Subcutaneous abdominal adipose tissue (tissue), 5 donors: ENCODE measurements at regions not wholly inside any gene's neighbourhood (a gene's known extent, or its start where the extent isn't known, plus 50 kb on each side); places are given as distances from the start of the nearest gene placed in this dataset.
"Not testable (repeated sequence)": the region's sequence is repeated elsewhere in the genome, so short reads cannot be mapped to it uniquely, and the experiment has no call there.

Experiments used
- H3K27ac ChIP-seq: one replicate; pipeline ENCODE4 v1.7.0; 2013; ENCODE audit warnings: low read depth, mild to moderate bottlenecking, inconsistent platforms, low read length, moderate library complexity
- H3K27me3 ChIP-seq, 5 donors: one replicate each; pipeline ENCODE4 v1.7.0; 2013; ENCODE audit warnings: low read length in 5 of 5, inconsistent platforms in 1 of 5; ENCODE audit not compliant: control insufficient read depth in 5 of 5, insufficient read depth in 4 of 5
- H3K36me3 ChIP-seq, 5 donors: one replicate each; pipeline ENCODE4 v1.7.0; 2013; ENCODE audit warnings: low read length in 5 of 5; ENCODE audit not compliant: control insufficient read depth in 5 of 5, insufficient read depth in 5 of 5
- H3K4me1 ChIP-seq, 5 donors: one replicate each; pipeline ENCODE4 v1.7.0; 2013; ENCODE audit warnings: low read length in 5 of 5, mild to moderate bottlenecking in 3 of 5, moderate library complexity in 1 of 5; ENCODE audit not compliant: control insufficient read depth in 5 of 5, insufficient read depth in 5 of 5
- H3K4me3 ChIP-seq, 5 donors: one replicate each; pipeline ENCODE4 v1.7.0; 2013; ENCODE audit warnings: low read length in 5 of 5, low read depth in 1 of 5
- H3K9ac ChIP-seq, 5 donors: one replicate each; pipeline ENCODE4 v1.7.0; 2013; ENCODE audit warnings: low read length in 5 of 5, mild to moderate bottlenecking in 4 of 5, moderate library complexity in 3 of 5
- H3K9me3 ChIP-seq, 5 donors: one replicate each; pipeline ENCODE4 v1.7.0; 2013; ENCODE audit warnings: low read length in 5 of 5; ENCODE audit not compliant: control insufficient read depth in 5 of 5
- donor health status: healthy.
- donor health status: healthy.
- donor health status: healthy.
- donor health status: healthy.
- donor health status: healthy.

DNA sequence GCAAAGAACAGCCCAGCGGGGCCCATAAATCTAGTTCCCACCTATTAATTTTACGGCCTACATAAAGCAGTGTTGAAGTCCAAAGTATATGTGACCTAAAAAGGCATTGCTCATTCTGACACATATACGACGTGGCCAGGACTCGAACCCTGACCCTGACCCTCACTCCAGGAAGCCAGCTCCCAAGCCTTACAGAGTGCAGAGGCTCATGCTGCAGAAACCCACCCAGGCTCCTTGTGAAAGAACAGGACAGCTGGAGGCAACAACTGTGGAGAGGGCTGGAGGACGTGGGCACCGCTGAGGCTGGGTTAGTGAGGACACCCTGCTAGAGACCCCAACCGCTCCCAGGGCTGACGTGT lies 221.6 kb downstream of the CYP26B1 start:
- Histone ChIP-seq H3K27ac (no peak overlapping the region), H3K9ac (no peak overlapping the region), H3K36me3 (no peaks in the 10 kb centered on the region), H3K4me1 (peaks cover 0 to 8% (median 5%) of the 10 kb centered on the region in 5 donors), H3K4me3 (no peak overlapping the region), H3K27me3 (no peaks in the 10 kb centered on the region), H3K9me3 (no peaks in the 10 kb centered on the region)

DNA sequence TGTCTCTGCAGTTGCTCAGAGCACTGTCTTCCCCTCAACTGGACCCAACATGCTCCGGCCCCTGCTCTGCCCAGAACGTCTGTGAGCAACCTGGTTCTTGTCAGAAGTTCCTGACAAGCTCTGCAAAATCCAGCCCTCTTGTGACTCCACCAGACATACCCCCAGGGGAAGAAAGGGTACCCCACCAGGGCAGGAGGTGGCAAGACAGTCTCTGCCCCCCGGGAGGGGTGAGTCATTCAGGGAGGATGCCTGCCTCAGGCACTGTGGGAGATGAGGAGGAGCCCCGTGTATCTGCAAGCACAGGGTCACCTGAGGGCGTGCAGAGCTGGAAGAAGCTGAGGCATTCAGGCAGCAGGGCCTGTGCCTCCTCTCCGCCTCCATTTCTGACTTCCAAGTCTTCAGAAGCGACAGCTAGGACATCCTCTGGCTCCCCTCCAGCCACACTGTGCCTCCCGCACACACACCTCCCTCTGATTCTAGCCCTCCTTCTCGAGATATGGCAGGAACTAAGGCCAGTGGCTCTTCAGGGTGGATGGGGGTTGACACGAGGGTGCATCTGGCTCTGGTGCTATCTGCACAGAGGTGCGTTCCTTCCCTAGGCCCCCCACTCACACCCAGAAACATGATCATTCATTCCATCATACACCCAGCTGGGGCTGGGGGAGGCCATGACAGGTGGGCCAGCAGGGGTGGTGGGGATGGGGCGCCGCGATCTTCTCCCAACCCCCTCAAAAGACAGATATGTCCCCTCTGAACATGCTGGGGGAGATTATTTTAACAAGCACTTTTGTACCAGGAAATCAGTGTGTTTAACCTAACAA lies 222.2 kb downstream of the CYP26B1 start:
- no peaks in the 10 kb centered on the region for H3K9me3 ChIP-seq
- H3K36me3 ChIP-seq = no peaks in the 10 kb centered on the region
- H3K4me3 ChIP-seq = no peak overlapping the region
- no peaks in the 10 kb centered on the region for H3K27me3 ChIP-seq
- no peak overlapping the region for H3K27ac ChIP-seq
- peaks cover 0 to 8% (median 5%) of the 10 kb centered on the region in 5 donors for H3K4me1 ChIP-seq
- no peak overlapping the region for H3K9ac ChIP-seq

DNA sequence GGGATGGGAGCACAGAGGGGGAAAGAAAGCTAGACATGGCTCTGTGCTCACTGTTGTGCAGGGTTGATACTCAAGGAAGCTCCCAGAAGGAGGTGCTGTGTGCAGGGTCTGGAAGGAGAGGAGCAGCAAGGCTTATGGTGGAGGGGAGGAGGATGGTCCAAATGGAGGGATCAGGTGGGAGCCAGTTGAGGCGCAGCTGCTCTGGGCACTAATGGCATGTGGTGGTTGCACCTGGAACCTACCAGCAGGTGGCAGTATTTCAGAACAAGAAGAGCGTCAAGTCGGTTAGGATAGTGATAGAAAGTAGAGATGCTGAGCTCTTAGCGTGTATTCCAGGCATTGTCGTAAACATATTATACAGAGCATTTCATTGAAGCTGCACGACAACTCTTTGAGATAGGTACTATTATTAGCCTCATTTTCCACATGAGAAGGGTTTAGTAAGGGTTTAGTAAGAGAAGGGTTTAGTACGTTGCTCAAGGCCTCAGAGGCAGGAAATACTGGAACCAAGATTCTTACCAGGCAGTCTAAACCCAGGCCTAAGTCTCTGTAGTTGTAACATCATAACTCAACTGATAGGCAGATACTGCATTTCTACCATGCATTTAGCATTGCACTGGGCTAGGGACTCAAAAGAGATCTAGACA lies 223.7 kb downstream of the CYP26B1 start:
- Histone ChIP-seq H3K4me3 (no peak overlapping the region), H3K4me1 (peaks cover 0 to 2% (median 0%) of the 10 kb centered on the region in 5 donors), H3K36me3 (no peaks in the 10 kb centered on the region), H3K9me3 (peaks cover 0 to 3% (median under 1%) of the 10 kb centered on the region in 5 donors), H3K27me3 (no peaks in the 10 kb centered on the region), H3K9ac (no peak overlapping the region), H3K27ac (no peak overlapping the region)

DNA sequence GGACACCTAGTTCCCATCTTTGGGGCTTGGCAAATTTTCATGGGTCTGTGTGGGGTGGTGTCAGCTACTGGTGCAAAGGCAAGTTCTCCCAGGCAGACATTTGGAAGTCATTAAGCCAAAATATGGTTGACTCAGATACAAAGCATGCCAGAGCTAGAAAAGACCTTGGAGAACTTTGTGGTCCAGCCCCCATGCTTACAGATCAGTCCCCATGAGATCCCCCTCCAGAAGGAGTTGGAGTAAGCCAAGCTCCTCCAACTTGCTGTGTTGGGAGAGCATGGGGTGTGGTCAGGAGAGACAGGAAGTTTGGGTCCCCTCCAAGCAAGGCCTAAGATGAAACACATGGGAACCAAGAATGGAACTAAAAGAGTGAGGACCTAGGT lies 224.5 kb downstream of the CYP26B1 start:
- Histone ChIP-seq H3K4me3 (no peak overlapping the region), H3K9me3 (peaks cover 0 to 8% (median 3%) of the 10 kb centered on the region in 5 donors), H3K9ac (no peak overlapping the region), H3K27ac (no peak overlapping the region), H3K27me3 (no peaks in the 10 kb centered on the region), H3K36me3 (no peaks in the 10 kb centered on the region), H3K4me1 (no peaks in the 10 kb centered on the region)

DNA sequence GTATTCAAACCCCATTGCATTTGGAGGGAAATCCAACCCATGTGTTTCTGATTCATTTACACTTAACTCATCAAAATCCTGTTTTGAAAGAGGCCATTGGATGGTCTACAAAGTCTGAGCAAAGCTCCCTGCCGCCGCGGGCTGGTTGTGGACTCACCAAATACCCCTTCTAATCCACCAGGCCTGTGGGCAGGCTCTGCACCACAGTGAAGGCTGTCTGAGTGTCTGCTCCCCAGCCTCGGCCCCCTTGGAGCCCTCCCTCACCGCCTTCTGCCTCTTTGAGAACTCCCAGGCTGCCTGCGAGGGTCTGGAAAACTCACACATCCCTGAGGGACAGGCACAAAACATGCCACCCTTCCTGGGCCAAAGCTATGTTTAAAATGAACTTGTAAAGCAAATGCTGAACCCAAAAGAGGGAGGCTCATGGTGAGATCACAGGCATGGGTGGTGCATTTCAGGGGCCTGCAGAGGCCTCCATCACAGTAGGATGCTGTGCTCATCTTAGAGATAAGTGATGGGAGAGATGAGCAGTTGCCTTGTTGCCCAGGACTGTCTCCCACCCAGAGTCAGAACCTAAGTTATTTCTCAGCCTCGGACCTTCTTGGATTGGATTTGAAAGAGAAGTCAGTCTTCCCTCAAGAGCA lies 225.0 kb downstream of the CYP26B1 start:
- peaks cover 0 to 13% (median 6%) of the 10 kb centered on the region in 5 donors for H3K9me3 ChIP-seq
- H3K9ac ChIP-seq = no peak overlapping the region
- H3K27me3 ChIP-seq = no peaks in the 10 kb centered on the region
- H3K4me3 ChIP-seq = no peak overlapping the region
- H3K27ac ChIP-seq = no peak overlapping the region
- no peaks in the 10 kb centered on the region for H3K4me1 ChIP-seq
- no peaks in the 10 kb centered on the region for H3K36me3 ChIP-seq

DNA sequence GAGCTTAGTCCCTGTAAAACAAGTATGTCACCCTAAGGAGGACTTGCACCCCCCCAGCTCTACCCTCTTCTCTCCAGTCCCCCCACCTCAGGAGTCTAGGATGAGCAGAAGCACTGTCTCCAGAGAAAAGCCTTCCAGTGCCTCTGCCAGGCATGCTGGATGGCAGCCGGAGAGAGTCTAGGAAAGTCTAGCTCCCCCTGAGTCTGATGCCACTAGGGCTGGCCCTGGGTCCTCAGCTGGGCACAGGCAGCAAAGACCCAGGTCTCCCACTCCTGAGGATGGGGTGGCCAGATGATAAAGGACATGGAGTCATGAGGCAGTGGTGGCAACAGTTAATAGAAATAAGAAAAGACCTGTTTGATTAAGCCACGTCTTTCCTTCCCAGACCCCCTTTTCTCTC lies 225.6 kb downstream of the CYP26B1 start:
- H3K36me3 ChIP-seq = no peaks in the 10 kb centered on the region
- H3K9ac ChIP-seq = no peak overlapping the region
- no peak overlapping the region for H3K4me3 ChIP-seq
- H3K9me3 ChIP-seq = peaks cover 0 to 14% (median 6%) of the 10 kb centered on the region in 5 donors
- no peaks in the 10 kb centered on the region for H3K4me1 ChIP-seq
- no peaks in the 10 kb centered on the region for H3K27me3 ChIP-seq
- H3K27ac ChIP-seq = no peak overlapping the region

DNA sequence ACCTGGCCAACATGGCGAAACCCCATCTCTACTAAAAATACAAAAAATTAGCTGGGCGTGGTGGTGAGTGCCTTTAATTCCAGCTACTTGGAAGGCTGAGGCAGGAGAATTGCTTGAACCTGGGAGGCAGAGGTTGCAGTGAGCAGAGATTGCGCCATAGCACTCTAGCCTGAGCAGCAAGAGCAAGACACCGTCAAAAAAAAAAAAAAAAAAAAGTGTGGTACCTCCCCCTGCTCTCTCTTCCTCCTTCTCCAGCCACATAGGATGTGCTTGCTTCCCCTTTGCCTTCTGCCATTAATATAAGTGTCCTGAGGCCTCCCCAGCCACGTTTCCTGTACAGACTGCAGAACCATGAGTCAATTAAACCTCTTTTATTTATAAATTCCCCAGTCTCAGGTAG lies 226.8 kb downstream of the CYP26B1 start:
- not testable (repeated sequence) for H3K9ac ChIP-seq, H3K27me3 ChIP-seq, H3K36me3 ChIP-seq, H3K27ac ChIP-seq, H3K4me3 ChIP-seq, H3K4me1 ChIP-seq
- peaks cover 0 to 14% (median 6%) of the 10 kb centered on the region in 5 donors for H3K9me3 ChIP-seq

DNA sequence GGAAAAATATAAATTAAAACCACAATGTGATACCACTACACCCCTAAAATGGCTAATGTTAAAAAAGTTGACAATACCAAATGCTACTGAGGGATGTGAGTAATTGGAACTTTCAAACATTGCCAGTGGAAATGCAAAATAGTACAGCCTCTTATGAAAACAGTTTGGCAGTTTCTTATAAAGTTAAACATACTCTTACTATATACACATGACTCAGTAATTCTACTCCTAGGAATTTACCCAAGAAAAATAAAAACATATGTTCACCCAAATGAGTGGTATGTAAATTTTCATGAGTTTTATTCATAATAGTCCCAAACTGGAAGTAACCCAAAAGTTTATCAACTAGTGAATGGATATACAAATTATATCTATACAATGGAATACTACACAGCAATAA lies 228.0 kb downstream of the CYP26B1 start:
- no peak overlapping the region for H3K4me3 ChIP-seq
- no peaks in the 10 kb centered on the region for H3K36me3 ChIP-seq
- H3K9ac ChIP-seq = no peak overlapping the region

DNA sequence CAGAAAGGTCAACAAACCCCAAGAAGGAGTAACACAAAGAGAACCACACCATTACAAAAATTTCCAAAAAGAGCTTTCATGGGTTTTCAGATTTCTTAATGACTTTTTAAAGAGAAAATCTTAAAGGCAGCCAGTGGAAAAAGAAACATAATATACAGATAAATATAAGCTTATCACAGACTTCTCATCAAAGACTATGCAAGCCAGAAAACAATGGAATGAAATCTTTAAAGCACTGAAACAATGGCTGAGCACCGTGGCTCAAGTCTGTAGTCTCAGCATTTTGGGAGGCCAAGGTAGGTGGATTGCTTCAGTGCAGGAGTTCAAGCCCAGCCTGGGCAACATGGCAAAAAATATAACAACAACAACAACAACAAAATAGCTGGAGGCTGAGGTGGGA lies 237.4 kb downstream of the CYP26B1 start:
- H3K27ac ChIP-seq = no peak overlapping the region
- no peak overlapping the region for H3K9ac ChIP-seq
- peaks cover 0 to 7% (median 0%) of the 10 kb centered on the region in 5 donors for H3K27me3 ChIP-seq
- H3K36me3 ChIP-seq = no peaks in the 10 kb centered on the region
- H3K4me1 ChIP-seq = no peaks in the 10 kb centered on the region
- H3K9me3 ChIP-seq = peaks cover 7 to 13% (median 10%) of the 10 kb centered on the region in 5 donors
- no peak overlapping the region for H3K4me3 ChIP-seq

More for the DNA sequence above, 228.0 kb downstream of the CYP26B1 start:
- H3K27ac ChIP-seq = no peak overlapping the region
- H3K27me3 ChIP-seq = no peaks in the 10 kb centered on the region
- H3K9me3 ChIP-seq = peaks cover 0 to 14% (median 6%) of the 10 kb centered on the region in 5 donors
- no peaks in the 10 kb centered on the region for H3K4me1 ChIP-seq

DNA sequence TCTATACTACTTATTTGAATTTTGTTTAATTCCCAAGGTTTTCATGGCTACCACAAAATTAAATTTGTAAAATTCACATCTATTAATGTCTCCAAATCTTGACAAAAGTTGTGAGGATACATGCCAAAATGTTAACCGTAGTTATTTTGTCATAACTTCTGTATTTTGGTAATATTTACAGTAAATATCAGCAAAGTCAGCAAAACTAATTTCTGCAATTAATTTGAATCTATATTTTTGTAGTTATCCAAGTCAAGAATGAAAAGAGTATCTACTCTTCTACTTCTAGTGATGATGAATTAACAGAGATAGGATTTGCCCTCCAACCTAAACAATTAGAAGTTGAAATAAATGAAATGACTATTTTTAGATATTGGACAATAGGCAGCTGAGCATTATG lies 238.9 kb downstream of the CYP26B1 start:
- Histone ChIP-seq H3K4me3 (no peak overlapping the region), H3K9ac (no peak overlapping the region), H3K27ac (no peak overlapping the region), H3K36me3 (no peaks in the 10 kb centered on the region), H3K4me1 (no peaks in the 10 kb centered on the region), H3K9me3 (peaks cover 7 to 13% (median 10%) of the 10 kb centered on the region in 5 donors), H3K27me3 (peaks cover 0 to 7% (median 0%) of the 10 kb centered on the region in 5 donors)
